ENCODE measurements at regions not wholly inside any gene's neighbourhood (a gene's known extent, or its start where the extent isn't known, plus 50 kb on each side); places are given as distances from the start of the nearest gene placed in this dataset.
"Not testable (repeated sequence)": the region's sequence is repeated elsewhere in the genome, so short reads cannot be mapped to it uniquely, and the experiment has no call there.

- DNase-seq: no peak
Measured at GRCh38 chr1:5812295-5812694, 179.9 kb downstream of the NPHP4 start.

GRCh38 chr1:5811419-5811818 is 180.8 kb downstream of the NPHP4 start:
- no peak for DNase-seq

GRCh38 chr1:5810553-5811270 is 181.5 kb downstream of the NPHP4 start:
- no peak for DNase-seq

- no peak for DNase-seq
Measured at GRCh38 chr1:5810131-5810530, 182.1 kb downstream of the NPHP4 start.

- no peak for DNase-seq
Measured at GRCh38 chr1:5809207-5809788, 182.9 kb downstream of the NPHP4 start.

GRCh38 chr1:5803851-5804250 is 188.4 kb downstream of the NPHP4 start:
- DNase-seq: no peak

GRCh38 chr1:5802606-5803005 is 189.6 kb downstream of the NPHP4 start:
- DNase-seq: no peak

GRCh38 chr1:5798904-5799303 is 193.3 kb downstream of the NPHP4 start:
- no peak for DNase-seq

- DNase-seq: no peak
Measured at GRCh38 chr1:5798151-5798730, 194.0 kb downstream of the NPHP4 start.

- DNase-seq: no peak
Measured at GRCh38 chr1:5796028-5796427, 196.2 kb downstream of the NPHP4 start.

- DNase-seq: no peak
Measured at GRCh38 chr1:5794279-5794678, 197.9 kb downstream of the NPHP4 start.

- DNase-seq: no peak
Measured at GRCh38 chr1:5793516-5793915, 198.7 kb downstream of the NPHP4 start.

GRCh38 chr1:5781079-5781478 is 211.1 kb downstream of the NPHP4 start:
- no peak for DNase-seq

- DNase-seq: no peak
Measured at GRCh38 chr1:5780324-5780716, 211.9 kb downstream of the NPHP4 start.

- DNase-seq: no peak
Measured at GRCh38 chr1:5779608-5780323, 212.5 kb downstream of the NPHP4 start.

- no peak for DNase-seq
Measured at GRCh38 chr1:5776035-5776550, 216.1 kb downstream of the NPHP4 start.

- DNase-seq: no peak
Measured at GRCh38 chr1:5774019-5774418, 218.2 kb downstream of the NPHP4 start.

GRCh38 chr1:5771788-5772187 is 220.4 kb downstream of the NPHP4 start:
- DNase-seq: no peak

- peak; percentile 2 for DNase-seq
Measured at GRCh38 chr1:5770981-5771765, 221.1 kb downstream of the NPHP4 start.

GRCh38 chr1:5769760-5770159 is 222.5 kb downstream of the NPHP4 start:
- DNase-seq: no peak

GRCh38 chr1:5769146-5769545 is 223.1 kb downstream of the NPHP4 start:
- no peak for DNase-seq

GRCh38 chr1:5768014-5768413 is 224.2 kb downstream of the NPHP4 start:
- no peak for DNase-seq

- not testable (repeated sequence) for DNase-seq
Measured at GRCh38 chr1:5766996-5767395, 225.2 kb downstream of the NPHP4 start.
